GM18498 (cell line): ENCODE measurements at regions not wholly inside any gene's neighbourhood (a gene's known extent, or its start where the extent isn't known, plus 50 kb on each side); places are given as distances from the start of the nearest gene placed in this dataset.

Experiments
- ATAC-seq: cut with Tn5 transposase; IDR thresholded peaks from one replicate; pipeline ENCODE4 v1.9.1; 2021; ENCODE audit warnings: mild to moderate bottlenecking, moderate library complexity; ENCODE audit not compliant: unreplicated experiment

GRCh38 chr17:74040291-74040690 is 163.2 kb upstream of the RPL38 start:
- ATAC-seq = no peak

GRCh38 chr17:74040729-74041128 is 162.7 kb upstream of the RPL38 start:
- ATAC-seq = no peak

- ATAC-seq = no peak
Observed at GRCh38 chr17:74041869-74042640, 161.4 kb upstream of the RPL38 start.

- ATAC-seq = no peak
Observed at GRCh38 chr17:74042744-74043486, 160.6 kb upstream of the RPL38 start.

GRCh38 chr17:74043976-74044375 is 159.5 kb upstream of the RPL38 start:
- no peak for ATAC-seq

- no peak for ATAC-seq
Observed at GRCh38 chr17:74045608-74046280, 157.7 kb upstream of the RPL38 start.

- no peak for ATAC-seq
Observed at GRCh38 chr17:74049167-74049966, 154.1 kb upstream of the RPL38 start.

- ATAC-seq = no peak
Observed at GRCh38 chr17:74049967-74050458, 153.5 kb upstream of the RPL38 start.

- ATAC-seq = no peak
Observed at GRCh38 chr17:74051348-74051747, 152.1 kb upstream of the RPL38 start.

GRCh38 chr17:74052993-74053711 is 150.3 kb upstream of the RPL38 start:
- no peak for ATAC-seq

GRCh38 chr17:74053712-74054078 is 149.8 kb upstream of the RPL38 start:
- no peak for ATAC-seq

- no peak for ATAC-seq
Observed at GRCh38 chr17:74054249-74054648, 149.2 kb upstream of the RPL38 start.

- ATAC-seq = no peak
Observed at GRCh38 chr17:74055508-74056160, 147.8 kb upstream of the RPL38 start.

- ATAC-seq = no peak
Observed at GRCh38 chr17:74059479-74060240, 143.8 kb upstream of the RPL38 start.

- ATAC-seq = no peak
Observed at GRCh38 chr17:74061758-74062157, 141.7 kb upstream of the RPL38 start.

- no peak for ATAC-seq
Observed at GRCh38 chr17:74062234-74062633, 141.2 kb upstream of the RPL38 start.

GRCh38 chr17:74063439-74063838 is 140.0 kb upstream of the RPL38 start:
- no peak for ATAC-seq

GRCh38 chr17:74070374-74070773 is 133.1 kb upstream of the RPL38 start:
- ATAC-seq = no peak
